ENCODE measurements at regions not wholly inside any gene's neighbourhood (a gene's known extent, or its start where the extent isn't known, plus 50 kb on each side); places are given as distances from the start of the nearest gene placed in this dataset.
A peak's percentile ranks its signal among the peaks of the same experiment; 100 is the strongest.

- TF ChIP-seq CTCF (CRISPR knock-in tag; IDR thresholded peaks at IDR 0.05) (peak; percentile 87), ZNF792 (CRISPR knock-in tag; IDR thresholded peaks at IDR 0.05) (no peak), MAFG (CRISPR knock-in tag; IDR thresholded peaks at IDR 0.05) (no peak), ELF3 (CRISPR knock-in tag; IDR thresholded peaks at IDR 0.05) (no peak), ZBTB14 (CRISPR knock-in tag; IDR thresholded peaks at IDR 0.05) (no peak), NKX3-1 (CRISPR knock-in tag; IDR thresholded peaks at IDR 0.05) (no peak), ZNF678 (CRISPR knock-in tag; IDR thresholded peaks at IDR 0.05) (no peak), ZSCAN25 (CRISPR knock-in tag; IDR thresholded peaks at IDR 0.05) (no peak), ZNF776 (CRISPR knock-in tag; IDR thresholded peaks at IDR 0.05) (no peak)
These were observed 197.3 kb upstream of the SDK2 start (continued) for GRCh38 chr17:73841431-73842060.

- H4K20me1 ChIP-seq (ENCODE audit: insufficient read depth, low read length) = no peaks in the 10 kb centered on the region
- ATAC-seq (no peak; the same call in 2 of the 3 replicates), DNase-seq (ENCODE audit: low spot score) (no peak), FAIRE-seq (no peak)
- POLR2A ChIA-PET = no interaction called here
- peaks cover 3 to 29% of the 10 kb centered on the region in 2 experiments; a peak in 4 of 5 replicates for H3K27me3 ChIP-seq (ENCODE audit: control insufficient read depth in 1 of 2, insufficient read depth in 2 of 2, low read length in 2 of 2)
- no peak overlapping the region for H3K4me3 ChIP-seq (replicated peaks in 1 of 3; ENCODE audit: insufficient read depth in 1 of 3, low read depth in 2 of 3, low read length in 3 of 3)
- no peaks in the 10 kb centered on the region for H3K9me3 ChIP-seq (ENCODE audit: low read length)
- WGBS (ENCODE audit: low lambda C conversion rate) = 61% methylated on average over 12 of the region's 12 CpGs
- CTCF ChIA-PET (ENCODE audit: low intra/inter-chr PET ratio, low total read pairs) = no interaction called here
- no peak overlapping the region for H2AFZ ChIP-seq (ENCODE audit: low read length)
- H3K4me2 ChIP-seq (ENCODE audit: low read depth, low read length) = no peak overlapping the region
- in situ Hi-C loops (cut with HindIII; ENCODE audit: extremely low pct_ligation_motif_present, low pct_unique_long_range_greater_than_20kb) (no loop called here), intact Hi-C loops (cut with micrococcal nuclease; ENCODE audit: unreplicated experiment) (no loop called here)
- no peaks in the 10 kb centered on the region for H3K79me2 ChIP-seq (ENCODE audit: insufficient read depth, low read length)
- no peak overlapping the region for H3K9ac ChIP-seq (ENCODE audit: insufficient read depth, low read depth, low read length)
- no TSS peak for BruUV-seq (replicated peaks)
- no peaks in the 10 kb centered on the region for H3K4me1 ChIP-seq (ENCODE audit: insufficient read depth, low read length)
- no peak overlapping the region for H3K27ac ChIP-seq (ENCODE audit: extremely low read length, insufficient read depth, low read length)
- TF ChIP-seq ZNF788 (CRISPR knock-in tag; IDR thresholded peaks at IDR 0.05; ENCODE audit: borderline replicate concordance) = no peak
- no peaks in the 10 kb centered on the region for H3K36me3 ChIP-seq (replicated peaks in 1 of 2; ENCODE audit: control insufficient read depth in 1 of 2, insufficient read depth in 2 of 2, low read length in 2 of 2)
These were observed 203.7 kb upstream of the SDK2 start for GRCh38 chr17:73847952-73848351.

All from HepG2 (cell line).